GM23338 (cell line): ENCODE measurements at regions not wholly inside any gene's neighbourhood (a gene's known extent, or its start where the extent isn't known, plus 50 kb on each side); places are given as distances from the start of the nearest gene placed in this dataset.

Source experiments
- ATAC-seq: fragments of 200-7000 bp; cut with Tn5 transposase; 3 replicates; pipeline ENCODE4 v1.9.1; 2020
- DNase-seq: peaks from one replicate; pipeline ENCODE4 v3.0.0-alpha.2; 2015; ENCODE audit warnings: low spot score
- H2AFZ ChIP-seq: fragments of 200-600 bp; sonication (generic); 2 replicates; pipeline ENCODE4 v1.8.0; 2016; ENCODE audit warnings: antibody characterized with exemption, mild to moderate bottlenecking, moderate library complexity
- H3F3A ChIP-seq: fragments of 200-600 bp; sonication (generic); replicated peaks from 2 replicates; pipeline ENCODE4 v1.8.0; 2017; ENCODE audit warnings: antibody characterized with exemption, mixed run types, low read depth
- H3K27ac ChIP-seq: fragments of 200-600 bp; sonication (generic); 2 replicates; pipeline ENCODE4 v1.6.1; 2016; ENCODE audit warnings: low read depth
- H3K27me3 ChIP-seq: fragments of 200-600 bp; sonication (generic); 2 replicates; pipeline ENCODE4 v1.8.0; 2016; ENCODE audit warnings: mild to moderate bottlenecking, mixed run types, moderate library complexity; ENCODE audit not compliant: insufficient read depth
- H3K36me3 ChIP-seq: fragments of 200-600 bp; sonication (generic); 2 replicates; pipeline ENCODE4 v1.8.0; 2016; ENCODE audit warnings: mild to moderate bottlenecking; ENCODE audit not compliant: insufficient read depth
- H3K4me1 ChIP-seq: fragments of 200-600 bp; sonication (generic); 2 replicates; pipeline ENCODE4 v1.8.0; 2016; ENCODE audit warnings: mild to moderate bottlenecking, moderate library complexity; ENCODE audit not compliant: insufficient read depth
- H3K4me2 ChIP-seq: fragments of 200-600 bp; sonication (generic); 2 replicates; pipeline ENCODE4 v1.7.1; 2017; ENCODE audit warnings: mixed run types
- H3K4me3 ChIP-seq: fragments of 200-600 bp; sonication (generic); 2 replicates; pipeline ENCODE4 v1.6.1; 2016; ENCODE audit warnings: mixed run types
- H3K79me2 ChIP-seq: fragments of 200-600 bp; sonication (generic); replicated peaks from 2 replicates; pipeline ENCODE4 v1.8.0; 2017; ENCODE audit warnings: mild to moderate bottlenecking; ENCODE audit not compliant: insufficient read depth
- H3K9me2 ChIP-seq: fragments of 200-600 bp; sonication (generic); 2 replicates; pipeline ENCODE4 v1.8.0; 2017; ENCODE audit not compliant: insufficient read depth
- H4K20me1 ChIP-seq: fragments of 200-600 bp; sonication (generic); replicated peaks from 2 replicates; pipeline ENCODE4 v1.8.0; 2017; ENCODE audit warnings: mild to moderate bottlenecking; ENCODE audit not compliant: insufficient read depth
- H3K27ac Mint-ChIP-seq: 2 replicates; pipeline ENCODE4 v1.8.0; 2020; ENCODE audit warnings: inconsistent platforms, mild to moderate bottlenecking, moderate library complexity, mixed read lengths
- H3K27me3 Mint-ChIP-seq: 3 replicates; pipeline ENCODE4 v1.8.0; 2022; ENCODE audit warnings: low read depth, mild to moderate bottlenecking, moderate library complexity, mixed read lengths, inconsistent platforms; ENCODE audit not compliant: insufficient read depth, poor library complexity
- H3K36me3 Mint-ChIP-seq: 3 replicates; pipeline ENCODE4 v1.8.0; 2021; ENCODE audit warnings: low read depth, mild to moderate bottlenecking, inconsistent platforms, moderate library complexity, mixed read lengths
- H3K4me1 Mint-ChIP-seq: 3 replicates; pipeline ENCODE4 v1.8.0; 2020; ENCODE audit warnings: mild to moderate bottlenecking, inconsistent platforms, mixed read lengths
- H3K4me3 Mint-ChIP-seq: 3 replicates; pipeline ENCODE4 v1.8.0; 2021; ENCODE audit warnings: moderate library complexity, mild to moderate bottlenecking, inconsistent platforms, mixed read lengths
- H3K9me3 Mint-ChIP-seq: 3 replicates; pipeline ENCODE4 v1.8.0; 2020; ENCODE audit warnings: moderate library complexity, mild to moderate bottlenecking, inconsistent platforms, mixed read lengths
- CREB1 ChIP-seq: fragments of 250-450 bp; sonication (Bioruptor Pico); IDR thresholded peaks from 2 replicates; pipeline ENCODE4 v1.5.0; 2020; ENCODE audit warnings: low read depth, mild to moderate bottlenecking, moderate library complexity
- EZH2 ChIP-seq: fragments of 200-600 bp; sonication (generic); IDR thresholded peaks from one replicate; pipeline ENCODE4 v1.8.0; 2017; ENCODE audit warnings: antibody characterized with exemption, mild to moderate bottlenecking, low read depth; ENCODE audit not compliant: unreplicated experiment
- EZH2phosphoT487 ChIP-seq: fragments of 200-600 bp; sonication (generic); IDR thresholded peaks from one replicate; pipeline ENCODE4 v1.8.1; 2018; ENCODE audit warnings: antibody characterized with exemption; ENCODE audit not compliant: unreplicated experiment
- JUNB ChIP-seq: IDR thresholded peaks from one replicate; pipeline ENCODE4 v1.6.1; 2016; ENCODE audit warnings: antibody characterized with exemption; ENCODE audit not compliant: unreplicated experiment
- NANOG ChIP-seq: IDR thresholded peaks from 2 replicates; pipeline ENCODE4 v1.6.1; 2016; ENCODE audit warnings: antibody characterized with exemption, borderline replicate concordance
- POLR2AphosphoS5 ChIP-seq: IDR thresholded peaks from 2 replicates; pipeline ENCODE4 v1.6.1; 2016; ENCODE audit warnings: antibody characterized with exemption, low read depth
- STAT1 ChIP-seq: IDR thresholded peaks from one replicate; pipeline ENCODE4 v1.6.1; 2016; ENCODE audit warnings: antibody characterized with exemption; ENCODE audit not compliant: unreplicated experiment
- ZNF114 ChIP-seq: fragments of 250-450 bp; sonication (Bioruptor Pico); IDR thresholded peaks from 2 replicates; pipeline ENCODE4 v1.5.0; 2020; ENCODE audit warnings: mild to moderate bottlenecking, moderate library complexity
- TF ChIP-seq, protein P1 (sequence below): IDR thresholded peaks from one replicate; pipeline ENCODE4 v1.6.1; 2018; ENCODE audit warnings: antibody characterized with exemption; ENCODE audit not compliant: unreplicated experiment
- TF ChIP-seq, protein P2 (sequence below): IDR thresholded peaks from 2 replicates; pipeline ENCODE4 v1.6.1; 2016; ENCODE audit warnings: antibody characterized with exemption
- TF ChIP-seq, protein P3 (sequence below), 2 experiments: fragments of 200-600 bp in 1 of 2; sonication (generic) in 1 of 2; conservative IDR thresholded peaks; 2 replicates each; pipeline versions ENCODE4 v1.5.1 to v1.6.1; 2016 to 2017; ENCODE audit warnings: antibody characterized with exemption in 2 of 2, low read depth in 2 of 2, mild to moderate bottlenecking in 2 of 2, moderate library complexity in 1 of 2
- TF ChIP-seq, protein P4 (sequence below): fragments of 250-450 bp; sonication (Bioruptor Pico); IDR thresholded peaks from 2 replicates; pipeline ENCODE4 v1.5.0; 2020; ENCODE audit warnings: mild to moderate bottlenecking, moderate library complexity

DNA sequence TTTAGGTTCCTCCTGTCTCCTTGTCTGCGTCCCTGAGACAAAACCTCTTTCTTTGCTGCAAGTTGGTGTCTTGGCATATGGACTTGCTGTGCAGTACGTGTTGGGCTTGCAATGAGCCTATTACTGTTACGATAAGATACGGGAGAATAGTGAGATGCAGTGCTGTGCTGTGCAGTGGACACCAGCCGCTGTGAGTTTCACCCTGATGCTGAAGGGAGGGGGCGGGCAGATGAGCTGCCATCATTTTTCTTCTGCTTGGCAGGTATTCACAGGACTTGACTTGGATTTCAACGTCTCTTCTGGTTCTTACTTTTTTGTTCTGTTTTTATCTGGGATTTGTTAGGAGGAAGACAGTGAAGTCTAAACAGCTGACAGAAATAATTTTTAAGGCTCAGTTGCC, 257.1 kb upstream of the PITRM1 start (continued):
- no peak for TF ChIP-seq ZNF114 (CRISPR knock-in tag)
- TF ChIP-seq, protein P1, sequence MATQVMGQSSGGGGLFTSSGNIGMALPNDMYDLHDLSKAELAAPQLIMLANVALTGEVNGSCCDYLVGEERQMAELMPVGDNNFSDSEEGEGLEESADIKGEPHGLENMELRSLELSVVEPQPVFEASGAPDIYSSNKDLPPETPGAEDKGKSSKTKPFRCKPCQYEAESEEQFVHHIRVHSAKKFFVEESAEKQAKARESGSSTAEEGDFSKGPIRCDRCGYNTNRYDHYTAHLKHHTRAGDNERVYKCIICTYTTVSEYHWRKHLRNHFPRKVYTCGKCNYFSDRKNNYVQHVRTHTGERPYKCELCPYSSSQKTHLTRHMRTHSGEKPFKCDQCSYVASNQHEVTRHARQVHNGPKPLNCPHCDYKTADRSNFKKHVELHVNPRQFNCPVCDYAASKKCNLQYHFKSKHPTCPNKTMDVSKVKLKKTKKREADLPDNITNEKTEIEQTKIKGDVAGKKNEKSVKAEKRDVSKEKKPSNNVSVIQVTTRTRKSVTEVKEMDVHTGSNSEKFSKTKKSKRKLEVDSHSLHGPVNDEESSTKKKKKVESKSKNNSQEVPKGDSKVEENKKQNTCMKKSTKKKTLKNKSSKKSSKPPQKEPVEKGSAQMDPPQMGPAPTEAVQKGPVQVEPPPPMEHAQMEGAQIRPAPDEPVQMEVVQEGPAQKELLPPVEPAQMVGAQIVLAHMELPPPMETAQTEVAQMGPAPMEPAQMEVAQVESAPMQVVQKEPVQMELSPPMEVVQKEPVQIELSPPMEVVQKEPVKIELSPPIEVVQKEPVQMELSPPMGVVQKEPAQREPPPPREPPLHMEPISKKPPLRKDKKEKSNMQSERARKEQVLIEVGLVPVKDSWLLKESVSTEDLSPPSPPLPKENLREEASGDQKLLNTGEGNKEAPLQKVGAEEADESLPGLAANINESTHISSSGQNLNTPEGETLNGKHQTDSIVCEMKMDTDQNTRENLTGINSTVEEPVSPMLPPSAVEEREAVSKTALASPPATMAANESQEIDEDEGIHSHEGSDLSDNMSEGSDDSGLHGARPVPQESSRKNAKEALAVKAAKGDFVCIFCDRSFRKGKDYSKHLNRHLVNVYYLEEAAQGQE = no peak

DNA sequence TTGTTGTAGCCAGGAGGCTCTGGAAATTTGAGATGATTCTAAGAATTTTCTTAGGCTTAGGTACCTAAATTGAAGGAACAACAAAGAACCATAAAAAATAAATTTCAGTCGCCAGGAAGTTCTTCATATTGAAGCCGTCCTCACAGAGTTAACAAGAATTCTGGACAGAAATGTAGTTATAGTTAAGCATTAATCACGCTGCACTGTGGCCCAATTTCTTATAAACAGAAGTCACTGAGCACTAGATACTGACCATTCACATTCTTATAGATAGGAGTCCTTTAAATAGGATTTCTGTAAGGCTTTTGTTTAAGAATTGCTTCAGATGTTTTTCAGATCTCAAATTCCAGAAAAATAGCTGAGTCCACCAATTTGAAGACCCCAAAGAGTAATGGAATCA, 256.2 kb upstream of the PITRM1 start:
- H3K9me3 Mint-ChIP-seq = peaks cover 8% of the 10 kb centered on the region; the same call in 2 of the 3 replicates
- no peak overlapping the region for H3K27ac Mint-ChIP-seq
- H2AFZ ChIP-seq = no peak overlapping the region
- 0 out of 2 replicates have a peak, but pooled peaks cover 8% of the 10 kb centered on the region for H3K9me2 ChIP-seq
- H3K4me1 Mint-ChIP-seq = peaks cover 7% of the 10 kb centered on the region; the same call in 1 of the 3 replicates
- no peak overlapping the region for H3K4me3 Mint-ChIP-seq
- no peak for DNase-seq
- no peaks in the 10 kb centered on the region for H3K27me3 Mint-ChIP-seq
- H3K79me2 ChIP-seq = no peaks in the 10 kb centered on the region
- H3K4me2 ChIP-seq = no peak overlapping the region
- no peaks in the 10 kb centered on the region for H3K36me3 ChIP-seq
- ATAC-seq = no peak
- H3K27me3 ChIP-seq = no peaks in the 10 kb centered on the region
- H3K27ac ChIP-seq = no peak overlapping the region
- no peak overlapping the region for H3K4me3 ChIP-seq
- no peaks in the 10 kb centered on the region for H3F3A ChIP-seq
- peaks cover 4% of the 10 kb centered on the region; the same call in 2 of the 3 replicates for H3K36me3 Mint-ChIP-seq
- no peaks in the 10 kb centered on the region for H3K4me1 ChIP-seq
- no peaks in the 10 kb centered on the region for H4K20me1 ChIP-seq
- no peak for TF ChIP-seq EZH2
- TF ChIP-seq, protein P2, sequence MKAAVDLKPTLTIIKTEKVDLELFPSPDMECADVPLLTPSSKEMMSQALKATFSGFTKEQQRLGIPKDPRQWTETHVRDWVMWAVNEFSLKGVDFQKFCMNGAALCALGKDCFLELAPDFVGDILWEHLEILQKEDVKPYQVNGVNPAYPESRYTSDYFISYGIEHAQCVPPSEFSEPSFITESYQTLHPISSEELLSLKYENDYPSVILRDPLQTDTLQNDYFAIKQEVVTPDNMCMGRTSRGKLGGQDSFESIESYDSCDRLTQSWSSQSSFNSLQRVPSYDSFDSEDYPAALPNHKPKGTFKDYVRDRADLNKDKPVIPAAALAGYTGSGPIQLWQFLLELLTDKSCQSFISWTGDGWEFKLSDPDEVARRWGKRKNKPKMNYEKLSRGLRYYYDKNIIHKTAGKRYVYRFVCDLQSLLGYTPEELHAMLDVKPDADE = no peak
- TF ChIP-seq EZH2phosphoT487 = no peak
- TF ChIP-seq CREB1 (CRISPR knock-in tag) = no peak
- no peak for TF ChIP-seq JUNB
- no peak for TF ChIP-seq NANOG
- TF ChIP-seq, protein P3, sequence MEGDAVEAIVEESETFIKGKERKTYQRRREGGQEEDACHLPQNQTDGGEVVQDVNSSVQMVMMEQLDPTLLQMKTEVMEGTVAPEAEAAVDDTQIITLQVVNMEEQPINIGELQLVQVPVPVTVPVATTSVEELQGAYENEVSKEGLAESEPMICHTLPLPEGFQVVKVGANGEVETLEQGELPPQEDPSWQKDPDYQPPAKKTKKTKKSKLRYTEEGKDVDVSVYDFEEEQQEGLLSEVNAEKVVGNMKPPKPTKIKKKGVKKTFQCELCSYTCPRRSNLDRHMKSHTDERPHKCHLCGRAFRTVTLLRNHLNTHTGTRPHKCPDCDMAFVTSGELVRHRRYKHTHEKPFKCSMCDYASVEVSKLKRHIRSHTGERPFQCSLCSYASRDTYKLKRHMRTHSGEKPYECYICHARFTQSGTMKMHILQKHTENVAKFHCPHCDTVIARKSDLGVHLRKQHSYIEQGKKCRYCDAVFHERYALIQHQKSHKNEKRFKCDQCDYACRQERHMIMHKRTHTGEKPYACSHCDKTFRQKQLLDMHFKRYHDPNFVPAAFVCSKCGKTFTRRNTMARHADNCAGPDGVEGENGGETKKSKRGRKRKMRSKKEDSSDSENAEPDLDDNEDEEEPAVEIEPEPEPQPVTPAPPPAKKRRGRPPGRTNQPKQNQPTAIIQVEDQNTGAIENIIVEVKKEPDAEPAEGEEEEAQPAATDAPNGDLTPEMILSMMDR (conservative IDR thresholded peaks at IDR 0.05; ENCODE audit: low read depth in 2 of 2) = no peak
- TF ChIP-seq, protein P4, sequence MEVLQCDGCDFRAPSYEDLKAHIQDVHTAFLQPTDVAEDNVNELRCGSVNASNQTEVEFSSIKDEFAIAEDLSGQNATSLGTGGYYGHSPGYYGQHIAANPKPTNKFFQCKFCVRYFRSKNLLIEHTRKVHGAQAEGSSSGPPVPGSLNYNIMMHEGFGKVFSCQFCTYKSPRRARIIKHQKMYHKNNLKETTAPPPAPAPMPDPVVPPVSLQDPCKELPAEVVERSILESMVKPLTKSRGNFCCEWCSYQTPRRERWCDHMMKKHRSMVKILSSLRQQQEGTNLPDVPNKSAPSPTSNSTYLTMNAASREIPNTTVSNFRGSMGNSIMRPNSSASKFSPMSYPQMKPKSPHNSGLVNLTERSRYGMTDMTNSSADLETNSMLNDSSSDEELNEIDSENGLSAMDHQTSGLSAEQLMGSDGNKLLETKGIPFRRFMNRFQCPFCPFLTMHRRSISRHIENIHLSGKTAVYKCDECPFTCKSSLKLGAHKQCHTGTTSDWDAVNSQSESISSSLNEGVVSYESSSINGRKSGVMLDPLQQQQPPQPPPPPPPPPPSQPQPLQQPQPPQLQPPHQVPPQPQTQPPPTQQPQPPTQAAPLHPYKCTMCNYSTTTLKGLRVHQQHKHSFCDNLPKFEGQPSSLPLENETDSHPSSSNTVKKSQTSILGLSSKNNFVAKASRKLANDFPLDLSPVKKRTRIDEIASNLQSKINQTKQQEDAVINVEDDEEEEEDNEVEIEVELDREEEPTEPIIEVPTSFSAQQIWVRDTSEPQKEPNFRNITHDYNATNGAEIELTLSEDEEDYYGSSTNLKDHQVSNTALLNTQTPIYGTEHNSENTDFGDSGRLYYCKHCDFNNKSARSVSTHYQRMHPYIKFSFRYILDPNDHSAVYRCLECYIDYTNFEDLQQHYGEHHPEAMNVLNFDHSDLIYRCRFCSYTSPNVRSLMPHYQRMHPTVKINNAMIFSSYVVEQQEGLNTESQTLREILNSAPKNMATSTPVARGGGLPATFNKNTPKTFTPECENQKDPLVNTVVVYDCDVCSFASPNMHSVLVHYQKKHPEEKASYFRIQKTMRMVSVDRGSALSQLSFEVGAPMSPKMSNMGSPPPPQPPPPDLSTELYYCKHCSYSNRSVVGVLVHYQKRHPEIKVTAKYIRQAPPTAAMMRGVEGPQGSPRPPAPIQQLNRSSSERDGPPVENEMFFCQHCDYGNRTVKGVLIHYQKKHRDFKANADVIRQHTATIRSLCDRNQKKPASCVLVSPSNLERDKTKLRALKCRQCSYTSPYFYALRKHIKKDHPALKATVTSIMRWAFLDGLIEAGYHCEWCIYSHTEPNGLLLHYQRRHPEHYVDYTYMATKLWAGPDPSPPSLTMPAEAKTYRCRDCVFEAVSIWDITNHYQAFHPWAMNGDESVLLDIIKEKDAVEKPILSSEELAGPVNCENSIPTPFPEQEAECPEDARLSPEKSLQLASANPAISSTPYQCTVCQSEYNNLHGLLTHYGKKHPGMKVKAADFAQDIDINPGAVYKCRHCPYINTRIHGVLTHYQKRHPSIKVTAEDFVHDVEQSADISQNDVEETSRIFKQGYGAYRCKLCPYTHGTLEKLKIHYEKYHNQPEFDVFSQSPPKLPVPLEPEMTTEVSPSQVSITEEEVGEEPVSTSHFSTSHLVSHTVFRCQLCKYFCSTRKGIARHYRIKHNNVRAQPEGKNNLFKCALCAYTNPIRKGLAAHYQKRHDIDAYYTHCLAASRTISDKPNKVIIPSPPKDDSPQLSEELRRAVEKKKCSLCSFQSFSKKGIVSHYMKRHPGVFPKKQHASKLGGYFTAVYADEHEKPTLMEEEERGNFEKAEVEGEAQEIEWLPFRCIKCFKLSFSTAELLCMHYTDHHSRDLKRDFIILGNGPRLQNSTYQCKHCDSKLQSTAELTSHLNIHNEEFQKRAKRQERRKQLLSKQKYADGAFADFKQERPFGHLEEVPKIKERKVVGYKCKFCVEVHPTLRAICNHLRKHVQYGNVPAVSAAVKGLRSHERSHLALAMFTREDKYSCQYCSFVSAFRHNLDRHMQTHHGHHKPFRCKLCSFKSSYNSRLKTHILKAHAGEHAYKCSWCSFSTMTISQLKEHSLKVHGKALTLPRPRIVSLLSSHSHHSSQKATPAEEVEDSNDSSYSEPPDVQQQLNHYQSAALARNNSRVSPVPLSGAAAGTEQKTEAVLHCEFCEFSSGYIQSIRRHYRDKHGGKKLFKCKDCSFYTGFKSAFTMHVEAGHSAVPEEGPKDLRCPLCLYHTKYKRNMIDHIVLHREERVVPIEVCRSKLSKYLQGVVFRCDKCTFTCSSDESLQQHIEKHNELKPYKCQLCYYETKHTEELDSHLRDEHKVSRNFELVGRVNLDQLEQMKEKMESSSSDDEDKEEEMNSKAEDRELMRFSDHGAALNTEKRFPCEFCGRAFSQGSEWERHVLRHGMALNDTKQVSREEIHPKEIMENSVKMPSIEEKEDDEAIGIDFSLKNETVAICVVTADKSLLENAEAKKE (CRISPR knock-in tag) = no peak
- no peak for TF ChIP-seq POLR2AphosphoS5
- no peak for TF ChIP-seq STAT1
